Raji (cell line): ENCODE measurements at regions not wholly inside any gene's neighbourhood (a gene's known extent, or its start where the extent isn't known, plus 50 kb on each side); places are given as distances from the start of the nearest gene placed in this dataset.

Experiments used
- POLR2A ChIP-seq: IDR thresholded peaks from 2 replicates; pipeline ENCODE4 v1.6.1; 2011; ENCODE audit warnings: low read depth, low read length, control low read depth; ENCODE audit not compliant: insufficient read depth

DNA sequence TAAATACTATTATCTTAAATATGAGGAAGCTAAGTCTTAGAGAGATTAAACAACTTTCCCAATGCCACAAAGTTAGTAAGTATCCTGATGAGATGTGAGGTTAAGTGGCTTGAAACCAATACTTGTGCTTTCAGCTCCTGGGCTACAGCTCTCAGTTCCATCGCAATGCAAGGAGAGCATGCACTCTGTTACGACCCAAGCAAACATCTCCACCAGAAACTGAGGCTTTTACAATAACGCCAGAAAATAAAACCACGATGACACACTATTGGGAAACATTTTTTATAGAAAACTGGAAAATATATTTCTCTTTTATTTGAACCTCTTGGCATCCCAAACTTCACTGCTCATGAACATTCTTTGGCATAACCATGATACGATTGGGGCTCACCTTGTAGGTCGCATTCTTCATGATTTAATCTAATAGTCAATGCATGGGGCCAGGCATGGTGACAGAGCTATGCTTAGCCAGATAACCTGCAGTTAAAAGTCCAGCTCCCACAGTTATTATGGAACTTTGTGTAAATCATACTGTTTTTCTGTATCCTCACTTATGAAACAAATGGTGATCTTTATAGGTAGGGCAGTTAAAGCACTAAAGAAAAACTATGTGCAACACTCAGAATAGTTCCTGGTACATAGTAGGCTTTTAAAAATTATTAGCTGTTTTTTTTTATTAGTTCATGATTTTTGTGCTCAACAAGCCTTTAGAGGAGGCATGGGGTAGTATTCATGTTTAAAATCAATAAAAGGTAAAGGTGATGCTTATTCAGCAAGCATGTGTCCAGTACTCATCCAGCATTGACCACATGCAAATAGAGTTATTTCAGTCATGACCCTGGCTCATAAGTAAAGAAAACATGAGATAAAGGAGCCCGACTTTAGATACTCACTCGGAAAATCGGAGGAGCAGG, 238.3 kb upstream of the TRIB2 start:
- no peak for TF ChIP-seq POLR2A

DNA sequence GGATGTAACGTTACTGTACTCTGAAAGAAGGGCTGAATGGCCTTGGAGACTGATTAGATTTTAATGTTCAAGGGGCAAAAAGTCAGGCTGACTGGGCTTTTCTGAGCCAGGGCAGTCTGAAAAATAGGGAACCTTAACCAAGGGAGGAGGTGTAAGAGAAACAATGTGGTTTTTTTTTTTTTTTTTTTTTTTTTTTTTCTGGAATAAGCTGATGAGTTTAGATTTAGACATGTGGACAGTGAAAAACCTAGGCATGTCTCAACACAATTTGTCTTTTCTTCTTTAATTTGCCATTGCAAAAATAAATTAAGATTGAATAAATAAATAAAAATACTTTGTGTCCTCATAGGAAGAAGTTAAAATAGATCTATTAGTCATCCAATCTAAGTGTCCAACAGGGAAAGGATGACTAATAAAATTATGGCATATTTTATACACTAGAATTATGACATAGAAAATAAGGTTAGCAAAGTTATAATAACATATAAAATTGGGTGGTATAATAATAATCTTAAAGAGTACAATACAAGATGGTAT, 237.6 kb upstream of the TRIB2 start:
- no peak for TF ChIP-seq POLR2A

DNA sequence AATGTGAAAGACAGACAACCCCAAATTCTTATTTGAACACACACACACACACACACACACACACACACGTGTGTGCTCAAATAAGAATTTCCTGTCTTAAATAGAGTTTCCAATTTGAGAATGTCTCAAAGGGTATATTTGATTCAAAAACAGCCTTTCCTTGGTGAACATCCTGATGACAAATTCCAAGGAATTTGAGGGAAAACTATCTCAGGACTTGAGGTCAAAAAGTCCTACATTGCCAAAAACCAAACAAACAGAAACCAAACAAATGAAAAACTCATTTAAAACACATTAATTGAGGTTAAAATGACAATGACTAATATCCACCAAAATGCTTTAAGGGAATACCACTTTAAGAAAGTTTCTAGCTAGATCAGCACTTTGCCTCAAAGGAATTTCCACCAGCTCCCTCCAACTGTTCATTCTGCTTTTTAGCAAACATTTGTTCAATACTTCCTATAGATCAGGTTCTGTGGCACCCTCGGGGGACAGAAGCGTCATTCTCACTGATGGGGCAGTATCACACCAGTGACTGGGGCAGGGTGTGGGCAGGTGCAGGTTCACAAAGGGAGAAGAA, 232.1 kb upstream of the TRIB2 start:
- no peak for TF ChIP-seq POLR2A

DNA sequence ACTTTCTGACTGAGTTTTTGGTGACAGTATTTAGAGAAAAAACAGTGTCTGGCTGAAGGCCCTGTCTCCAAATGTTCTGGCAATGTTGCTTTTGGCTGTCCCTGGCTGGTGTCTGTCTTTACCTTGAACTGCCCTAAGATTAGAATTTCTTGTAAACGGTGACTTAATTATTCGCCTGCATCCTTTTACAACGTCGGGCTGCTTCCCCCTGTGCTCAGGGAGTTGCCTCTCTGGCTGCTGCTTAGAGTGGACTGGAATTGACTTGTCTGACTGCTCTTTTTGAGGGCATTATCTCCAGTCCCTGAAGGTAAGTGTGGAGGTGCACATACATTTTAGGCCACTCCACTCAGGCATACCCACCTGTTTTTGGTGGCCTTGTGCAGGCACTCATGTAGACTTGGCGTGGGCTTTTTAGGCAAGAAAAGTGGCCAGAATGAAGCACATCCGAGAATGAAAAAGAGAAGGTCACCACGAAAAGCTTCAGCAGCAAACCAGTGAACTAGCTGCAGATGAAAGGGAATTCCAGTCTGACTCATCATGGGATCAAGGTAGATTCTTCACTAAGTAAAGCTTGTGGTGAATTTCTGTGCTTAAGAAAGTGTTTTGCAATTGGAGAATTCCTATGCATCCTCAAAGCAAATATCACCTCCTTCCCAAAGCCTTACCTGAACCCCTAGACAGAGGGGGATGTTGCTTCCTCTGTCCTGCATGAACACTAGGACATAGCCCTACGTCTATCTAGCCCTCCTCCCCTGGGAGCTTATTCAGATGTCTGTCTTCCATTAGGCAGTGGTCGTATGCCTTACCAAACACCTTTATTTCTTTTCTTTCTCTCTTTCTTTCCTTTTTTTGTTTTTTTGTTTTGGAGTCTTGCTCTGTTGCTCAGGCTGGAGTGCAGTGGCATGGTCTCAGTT, 230.3 kb upstream of the TRIB2 start:
- no peak for TF ChIP-seq POLR2A

DNA sequence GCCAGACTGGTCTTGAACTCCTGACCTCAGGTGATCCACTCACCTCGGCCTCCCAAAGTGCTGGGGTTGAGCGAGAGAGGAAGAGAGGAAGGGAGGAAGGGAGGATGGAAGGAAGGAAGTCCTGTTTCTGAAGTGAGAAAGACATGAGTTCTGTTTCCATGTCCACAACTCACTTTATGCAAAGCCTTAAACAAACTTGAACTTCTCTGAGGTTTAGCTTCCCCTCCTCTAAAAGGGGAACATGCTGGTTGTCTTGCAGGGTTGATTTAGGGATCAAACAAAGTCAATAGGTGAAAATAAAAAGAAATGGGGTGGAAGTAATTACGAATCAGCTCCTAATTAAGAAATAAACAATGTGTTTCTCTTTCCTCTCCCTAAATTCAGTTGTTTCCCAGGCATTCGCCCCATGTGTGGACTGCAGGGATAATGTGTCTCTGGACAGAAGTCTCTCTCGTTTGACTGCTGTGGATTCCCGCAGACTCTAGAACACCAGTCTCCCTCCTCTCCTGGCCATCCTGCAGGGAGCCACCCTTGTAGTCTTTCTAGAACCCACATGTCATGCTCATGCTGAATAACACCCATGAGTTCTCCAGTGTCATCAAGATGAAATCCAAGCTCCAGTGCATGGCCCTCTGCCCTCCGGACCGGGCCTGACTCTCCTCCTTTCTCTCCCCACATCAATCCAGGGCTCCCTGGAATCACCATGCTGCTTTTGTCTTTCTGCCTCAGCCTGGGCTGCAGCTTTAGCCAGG, 229.3 kb upstream of the TRIB2 start:
- TF ChIP-seq POLR2A, result no peak

DNA sequence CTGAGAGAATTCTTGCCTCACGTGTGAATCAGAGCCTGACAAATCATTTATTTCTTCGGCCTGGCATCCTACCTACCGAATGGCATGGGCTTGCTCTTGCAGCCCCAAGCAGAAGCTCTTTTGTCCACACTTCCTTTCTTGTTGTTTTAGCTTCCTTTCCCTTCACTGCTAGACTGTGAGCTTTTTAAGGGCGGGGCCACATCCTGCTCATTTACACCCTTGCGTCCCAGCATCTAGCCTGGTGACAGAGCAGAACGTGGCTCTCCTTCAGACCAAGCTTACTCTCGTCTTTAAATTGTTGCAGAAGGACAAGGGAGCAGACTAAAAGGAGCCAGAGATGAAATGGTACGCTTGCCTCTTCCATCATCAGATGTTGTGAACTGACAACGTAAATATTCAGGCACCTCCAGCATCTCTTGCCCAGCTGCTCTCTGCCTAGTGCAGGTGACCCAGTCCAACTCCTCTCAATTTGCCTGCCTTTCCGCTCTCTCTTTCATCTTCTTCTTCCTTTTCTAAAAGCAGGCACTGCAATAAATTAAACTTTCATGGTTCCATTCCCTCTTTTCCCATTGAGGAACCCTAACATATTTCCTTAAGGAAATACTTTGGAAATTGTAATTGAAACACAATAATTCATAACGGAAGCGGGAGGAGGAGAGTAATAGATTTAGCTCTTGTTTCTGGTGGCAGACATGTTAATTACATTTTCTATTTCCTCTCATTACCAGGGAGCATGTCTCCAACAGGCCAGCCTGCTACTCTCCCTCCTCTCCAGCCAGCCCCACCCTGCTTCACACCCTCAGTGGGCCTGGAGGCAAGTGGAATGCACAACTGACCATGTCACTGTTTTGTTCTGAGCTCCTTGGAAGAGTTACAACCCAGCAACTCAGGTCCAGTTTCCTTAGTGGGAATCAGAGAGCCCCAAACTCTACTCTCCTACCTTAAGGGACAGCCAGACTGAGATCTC, 228.1 kb upstream of the TRIB2 start:
- no peak for TF ChIP-seq POLR2A

DNA sequence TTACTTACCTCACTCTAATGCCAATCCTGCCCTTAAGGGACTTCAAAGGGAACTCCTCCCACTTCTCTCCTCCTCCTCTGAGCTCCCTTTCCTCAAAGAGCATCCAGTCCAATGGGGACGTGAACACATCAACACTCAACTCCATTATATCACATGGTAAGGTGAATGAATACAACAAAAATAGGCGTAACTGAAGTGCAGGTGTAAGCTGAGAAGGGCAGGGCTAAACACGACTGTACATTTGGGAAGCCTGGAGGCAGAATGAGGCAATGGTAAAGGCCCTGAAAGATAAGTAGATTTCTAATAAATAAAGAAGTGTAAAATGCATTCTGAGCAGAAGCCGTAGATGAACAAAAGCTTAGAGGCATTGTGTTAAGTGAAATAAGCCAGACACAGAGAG, 226.1 kb upstream of the TRIB2 start:
- TF ChIP-seq POLR2A, result no peak

DNA sequence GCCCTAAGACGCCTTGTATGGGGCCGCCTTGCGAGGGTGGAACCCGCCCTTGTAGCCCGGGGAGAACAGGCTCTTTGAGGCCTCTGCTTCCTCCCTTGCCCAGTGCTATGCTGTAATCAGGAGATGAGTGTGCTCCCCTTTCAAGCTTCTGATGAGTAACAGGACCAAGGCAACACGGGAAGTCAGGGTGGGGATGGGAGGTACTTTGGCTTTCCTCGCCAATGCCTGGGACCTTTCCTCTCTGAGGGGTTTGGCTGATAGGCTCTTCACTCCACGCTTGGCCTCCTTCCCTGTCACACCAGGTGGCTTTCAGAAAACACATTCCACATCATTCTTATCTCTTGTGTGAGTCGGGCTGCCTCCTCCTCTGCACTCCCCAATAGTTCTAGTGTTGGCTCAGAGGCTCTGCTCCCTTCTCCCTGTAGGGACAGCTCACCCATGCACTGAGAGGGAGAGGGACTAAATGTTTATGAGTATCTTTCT, 223.7 kb upstream of the TRIB2 start:
- no peak for TF ChIP-seq POLR2A

DNA sequence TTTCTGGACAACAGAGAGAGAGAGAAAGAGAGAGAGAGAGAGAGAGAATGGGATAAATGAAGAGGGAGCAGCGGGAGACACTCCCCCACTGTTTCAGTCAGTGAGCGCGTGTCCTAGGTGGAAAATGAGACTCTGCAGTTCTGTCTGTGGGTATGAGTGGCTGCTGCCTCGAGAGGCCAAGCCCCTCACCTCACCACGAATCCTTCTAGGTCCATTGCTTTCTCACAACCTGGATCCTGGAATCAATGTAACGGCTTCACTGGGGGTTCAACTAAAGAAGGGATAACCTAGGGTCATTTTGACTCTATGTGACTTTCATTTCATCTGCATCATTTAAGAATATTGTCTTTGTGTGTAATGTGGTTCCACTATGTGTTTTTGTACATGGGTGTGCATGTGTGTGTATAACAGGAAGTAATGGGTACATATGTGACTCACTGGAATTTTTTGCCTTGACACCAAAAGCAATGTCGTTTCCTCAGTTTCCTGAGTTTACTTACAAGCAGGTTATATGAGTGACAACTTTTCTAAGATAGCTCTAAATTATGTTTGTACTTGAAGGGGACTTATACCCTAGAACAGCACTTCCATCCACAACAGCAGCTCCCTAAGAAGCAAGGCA, 221.4 kb upstream of the TRIB2 start:
- no peak for TF ChIP-seq POLR2A

DNA sequence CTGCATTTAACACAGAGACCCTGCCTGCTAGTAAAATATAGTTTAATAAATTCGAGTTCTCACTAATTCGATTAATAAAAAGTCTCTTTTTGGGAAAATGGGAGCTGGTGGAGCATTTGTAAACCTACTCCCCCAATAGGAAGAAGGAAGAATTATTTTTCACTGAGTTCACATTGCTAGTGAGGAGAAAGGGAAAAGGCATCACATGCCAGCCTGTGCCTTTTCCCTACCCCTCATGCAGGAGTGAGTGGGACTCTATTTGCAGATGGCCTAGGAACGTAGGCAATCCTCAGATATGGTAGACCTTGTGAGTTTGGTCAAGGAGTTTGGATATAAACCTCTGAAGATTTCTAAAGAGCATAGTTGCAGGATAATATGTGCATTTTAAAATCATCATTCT, 218.4 kb upstream of the TRIB2 start:
- no peak for TF ChIP-seq POLR2A

DNA sequence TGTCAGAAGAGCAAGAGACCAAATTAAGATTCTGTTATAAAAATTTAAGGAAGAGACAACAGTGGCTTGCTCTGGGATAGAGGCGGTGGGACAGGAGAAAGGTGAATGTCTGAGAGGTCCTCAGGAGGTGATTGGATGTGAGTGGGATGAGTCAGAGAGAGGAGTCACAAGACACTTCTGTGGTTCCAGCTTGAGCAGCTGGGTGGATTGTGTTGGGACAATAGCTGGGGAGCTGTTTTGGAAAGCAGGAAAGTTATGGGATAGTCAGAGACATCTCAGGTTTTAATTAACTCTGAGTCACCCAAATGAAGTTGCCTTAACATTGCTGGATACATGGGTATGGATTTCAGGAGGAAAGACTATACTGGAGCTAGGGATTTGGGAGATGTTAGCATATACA, 218.0 kb upstream of the TRIB2 start:
- TF ChIP-seq POLR2A, result no peak

DNA sequence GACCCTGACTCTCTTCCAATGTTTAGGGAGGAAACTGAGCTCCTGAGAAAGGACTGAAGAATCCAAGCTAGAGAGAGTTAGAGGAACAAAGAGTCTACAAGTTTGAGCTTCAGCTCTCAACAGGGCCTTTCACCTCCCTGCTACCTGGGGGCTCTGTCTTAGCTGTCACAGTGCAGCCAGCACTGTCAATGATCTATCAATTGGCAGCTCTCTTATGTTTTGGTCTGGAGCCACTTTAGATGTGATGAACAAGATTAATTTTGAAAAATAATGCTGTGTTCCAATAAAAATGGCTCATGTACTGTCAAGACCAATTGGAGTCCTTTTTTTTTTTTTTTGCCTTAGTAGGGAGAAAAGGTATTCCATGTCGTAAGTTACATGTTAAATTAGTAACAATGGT, 215.8 kb upstream of the TRIB2 start:
- TF ChIP-seq POLR2A, result no peak
